ENCODE measurements at regions not wholly inside any gene's neighbourhood (a gene's known extent, or its start where the extent isn't known, plus 50 kb on each side); places are given as distances from the start of the nearest gene placed in this dataset.
"Not testable (repeated sequence)": the region's sequence is repeated elsewhere in the genome, so short reads cannot be mapped to it uniquely, and the experiment has no call there.

- DNase-seq (ENCODE audit: low read depth), result no peak
Measured at GRCh38 chr13:53276265-53276664, 247.7 kb downstream of the OLFM4 start.

- DNase-seq (ENCODE audit: low read depth), result no peak
Measured at GRCh38 chr13:53281677-53282076, 253.1 kb downstream of the OLFM4 start.

- no peak for DNase-seq (ENCODE audit: low read depth)
Measured at GRCh38 chr13:53285896-53286430, 257.4 kb downstream of the OLFM4 start.

- DNase-seq (ENCODE audit: low read depth), result no peak
Measured at GRCh38 chr13:53298396-53298795, 269.8 kb downstream of the OLFM4 start.

- no peak for DNase-seq (ENCODE audit: low read depth)
Measured at GRCh38 chr13:53301449-53301848, 272.8 kb downstream of the OLFM4 start.

GRCh38 chr13:53305419-53305818 is 276.8 kb downstream of the OLFM4 start:
- not testable (repeated sequence) for DNase-seq (ENCODE audit: low read depth)

GRCh38 chr13:53310786-53311185 is 282.2 kb downstream of the OLFM4 start:
- DNase-seq (ENCODE audit: low read depth), result no peak

- no peak for DNase-seq (ENCODE audit: low read depth)
Measured at GRCh38 chr13:53311561-53311960, 282.9 kb downstream of the OLFM4 start.

- DNase-seq (ENCODE audit: low read depth), result no peak
Measured at GRCh38 chr13:53321296-53321801, 292.7 kb downstream of the OLFM4 start.

GRCh38 chr13:53324656-53325055 is 296.0 kb downstream of the OLFM4 start:
- no peak for DNase-seq (ENCODE audit: low read depth)

- no peak for DNase-seq (ENCODE audit: low read depth)
Measured at GRCh38 chr13:53326716-53327115, 298.1 kb downstream of the OLFM4 start.

GRCh38 chr13:53327680-53328315 is 299.2 kb downstream of the OLFM4 start:
- DNase-seq (ENCODE audit: low read depth), result no peak

- DNase-seq (ENCODE audit: low read depth), result no peak
Measured at GRCh38 chr13:53336441-53337160, 308.0 kb downstream of the OLFM4 start.

- DNase-seq (ENCODE audit: low read depth), result no peak
Measured at GRCh38 chr13:53338760-53339159, 310.1 kb downstream of the OLFM4 start.

GRCh38 chr13:53340505-53341143 is 312.0 kb downstream of the OLFM4 start:
- DNase-seq (ENCODE audit: low read depth), result no peak

- no peak for DNase-seq (ENCODE audit: low read depth)
Measured at GRCh38 chr13:53341144-53341510, 312.5 kb downstream of the OLFM4 start.

- no peak for DNase-seq (ENCODE audit: low read depth)
Measured at GRCh38 chr13:53342623-53343360, 314.2 kb downstream of the OLFM4 start.

GRCh38 chr13:53343361-53343744 is 314.7 kb downstream of the OLFM4 start:
- no peak for DNase-seq (ENCODE audit: low read depth)

GRCh38 chr13:53351021-53351420 is 322.4 kb downstream of the OLFM4 start:
- no peak for DNase-seq (ENCODE audit: low read depth)

- no peak for DNase-seq (ENCODE audit: low read depth)
Measured at GRCh38 chr13:53357582-53357981, 329.0 kb downstream of the OLFM4 start.

- DNase-seq (ENCODE audit: low read depth), result no peak
Measured at GRCh38 chr13:53368948-53369347, 340.3 kb downstream of the OLFM4 start.

GRCh38 chr13:53379485-53379884 is 350.9 kb downstream of the OLFM4 start:
- no peak for DNase-seq (ENCODE audit: low read depth)

All from EH (cell line).